ENCODE measurements at regions not wholly inside any gene's neighbourhood (a gene's known extent, or its start where the extent isn't known, plus 50 kb on each side); places are given as distances from the start of the nearest gene placed in this dataset.

DNA sequence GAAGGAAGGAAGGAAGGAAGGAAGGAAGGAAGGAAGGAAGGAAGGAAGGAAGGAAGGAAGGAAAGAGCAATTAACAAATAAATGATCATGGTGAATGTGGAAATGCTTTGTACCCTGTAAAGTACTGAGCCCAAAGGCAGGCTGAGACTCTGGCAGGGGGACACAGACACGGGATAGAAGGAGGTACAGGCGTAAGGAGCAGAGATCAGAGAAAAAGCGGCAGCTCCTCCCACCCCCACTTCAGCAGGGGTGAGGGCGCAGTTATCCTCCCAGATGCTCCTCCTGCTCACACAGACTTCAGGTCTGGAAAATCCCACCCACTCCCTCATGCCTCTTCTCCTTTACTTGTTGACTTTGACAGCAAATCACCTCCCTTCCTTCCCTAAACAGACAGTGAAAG lies 464.5 kb downstream of the MATN1 start:
- no peak for TF ChIP-seq ZNF384 (IDR thresholded peaks at IDR 0.05)
- no peak for TF ChIP-seq BHLHE40 (IDR thresholded peaks at IDR 0.05; ENCODE audit: borderline replicate concordance)
- TF ChIP-seq FOXA1 (IDR thresholded peaks at IDR 0.05) = no peak
- no peak for TF ChIP-seq FOXM1 (IDR thresholded peaks at IDR 0.05; ENCODE audit: borderline replicate concordance)
- TF ChIP-seq, protein P1, sequence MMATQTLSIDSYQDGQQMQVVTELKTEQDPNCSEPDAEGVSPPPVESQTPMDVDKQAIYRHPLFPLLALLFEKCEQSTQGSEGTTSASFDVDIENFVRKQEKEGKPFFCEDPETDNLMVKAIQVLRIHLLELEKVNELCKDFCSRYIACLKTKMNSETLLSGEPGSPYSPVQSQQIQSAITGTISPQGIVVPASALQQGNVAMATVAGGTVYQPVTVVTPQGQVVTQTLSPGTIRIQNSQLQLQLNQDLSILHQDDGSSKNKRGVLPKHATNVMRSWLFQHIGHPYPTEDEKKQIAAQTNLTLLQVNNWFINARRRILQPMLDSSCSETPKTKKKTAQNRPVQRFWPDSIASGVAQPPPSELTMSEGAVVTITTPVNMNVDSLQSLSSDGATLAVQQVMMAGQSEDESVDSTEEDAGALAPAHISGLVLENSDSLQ (IDR thresholded peaks at IDR 0.05) = no peak
- no peak for TF ChIP-seq SUZ12 (IDR thresholded peaks at IDR 0.05)
- TF ChIP-seq ARNT (IDR thresholded peaks at IDR 0.05) = no peak
- TF ChIP-seq SP1 (IDR thresholded peaks at IDR 0.05) = no peak
- TF ChIP-seq HDGF (IDR thresholded peaks at IDR 0.05; ENCODE audit: borderline replicate concordance) = no peak
- TF ChIP-seq NFRKB (IDR thresholded peaks at IDR 0.05) = no peak
- TF ChIP-seq CTBP1 (IDR thresholded peaks at IDR 0.05; ENCODE audit: borderline replicate concordance) = no peak
- no peak for TF ChIP-seq FOXK2 (IDR thresholded peaks at IDR 0.05)
- no peak for TF ChIP-seq TARDBP (IDR thresholded peaks at IDR 0.05)
